ENCODE measurements at regions not wholly inside any gene's neighbourhood (a gene's known extent, or its start where the extent isn't known, plus 50 kb on each side); places are given as distances from the start of the nearest gene placed in this dataset.
A peak's percentile ranks its signal among the peaks of the same experiment; 100 is the strongest.

GRCh38 chr6:84350397-84350796 lies 123.0 kb upstream of the CEP162 start:
- no peaks in the 10 kb centered on the region for H3K36me3 ChIP-seq (ENCODE audit: control insufficient read depth in 2 of 4, insufficient read depth in 4 of 4, low read length in 3 of 4)
- no peaks in the 10 kb centered on the region for H3K23me2 ChIP-seq (ENCODE audit: low read depth, low read length)
- H4K91ac ChIP-seq (replicated peaks; ENCODE audit: insufficient read length, low read length), result no peak overlapping the region
- H3K79me2 ChIP-seq (ENCODE audit: control insufficient read depth in 1 of 2, insufficient read depth in 2 of 2, low read length in 2 of 2), result no peaks in the 10 kb centered on the region
- CTCF ChIA-PET (ENCODE audit: partially characterized antibody), result interaction anchor here (2.1 kb wide), 1 partner anchor 66 kb away, joined by 6 read pairs; no protein-coding TSS in a partner anchor
- DNase-seq (ENCODE audit: low read depth in 1 of 2, low spot score in 2 of 2) (no peak), FAIRE-seq (no peak)
- no peak overlapping the region for H3K4ac ChIP-seq (replicated peaks; ENCODE audit: insufficient read length, low read depth, low read length)
- no peak for TF ChIP-seq GABPA (IDR thresholded peaks at IDR 0.05; ENCODE audit: borderline replicate concordance, insufficient read depth, low read length)
- no peak for TF ChIP-seq ASH2L (IDR thresholded peaks at IDR 0.05; ENCODE audit: low read length)
- no peak for TF ChIP-seq BACH1 (IDR thresholded peaks at IDR 0.05; ENCODE audit: low read length)
- no peak for TF ChIP-seq MAFK (IDR thresholded peaks at IDR 0.05; ENCODE audit: low read depth, low read length)
- no peak for TF ChIP-seq RAD21 (IDR thresholded peaks at IDR 0.05 in 1 of 2, conservative IDR thresholded peaks at IDR 0.05 in 1 of 2; ENCODE audit: low read depth in 2 of 2, low read length in 2 of 2)
- no peak for TF ChIP-seq EP300 (IDR thresholded peaks at IDR 0.05; ENCODE audit: borderline replicate concordance in 1 of 2, low read depth in 2 of 2, low read length in 2 of 2)
- no peak for TF ChIP-seq KDM4A (IDR thresholded peaks at IDR 0.05; ENCODE audit: low read depth, low read length, severe bottlenecking)
- TF ChIP-seq SAP30 (IDR thresholded peaks at IDR 0.05; ENCODE audit: insufficient read depth, insufficient replicate concordance, low read length), result no peak
- no peak for TF ChIP-seq CBX8 (IDR thresholded peaks at IDR 0.05; ENCODE audit: borderline replicate concordance, low read depth, low read length)
- no peak for TF ChIP-seq RBBP5 (IDR thresholded peaks at IDR 0.05; ENCODE audit: borderline replicate concordance, low read depth, low read length)
- no peak for TF ChIP-seq NRF1 (IDR thresholded peaks at IDR 0.05; ENCODE audit: low read depth, low read length)
- no peak overlapping the region for H3K9ac ChIP-seq (replicated peaks in 1 of 4; ENCODE audit: extremely low read depth in 1 of 4, low read depth in 3 of 4, low read length in 3 of 4)
- no peak overlapping the region for H2BK5ac ChIP-seq (ENCODE audit: low read depth, low read length)
- H2BK12ac ChIP-seq (ENCODE audit: low read depth, low read length), result no peak overlapping the region
- H3K27me3 ChIP-seq (replicated peaks in 1 of 4; ENCODE audit: control insufficient read depth in 3 of 4, extremely low read depth in 1 of 4, insufficient read depth in 3 of 4, low read length in 3 of 4), result no peaks in the 10 kb centered on the region
- 0 out of 2 replicates have a peak overlapping the region, but pooled peaks have one; percentile 26 for H2AFZ ChIP-seq (ENCODE audit: low read length)
- H4K20me1 ChIP-seq (replicated peaks in 1 of 2; ENCODE audit: control insufficient read depth in 1 of 2, insufficient read depth in 2 of 2, low read length in 2 of 2), result no peaks in the 10 kb centered on the region
- no peak overlapping the region for H2AK5ac ChIP-seq (ENCODE audit: low read depth, low read length)
- H3K14ac ChIP-seq (ENCODE audit: insufficient read length), result no peak overlapping the region
- no peaks in the 10 kb centered on the region for H3K4me1 ChIP-seq (replicated peaks in 1 of 4; ENCODE audit: control insufficient read depth in 3 of 4, insufficient read depth in 4 of 4, low read length in 3 of 4)
- H3K9me3 ChIP-seq (ENCODE audit: insufficient read depth in 2 of 2, low read depth in 1 of 2, low read length in 1 of 2), result no peaks in the 10 kb centered on the region
- no peak overlapping the region for H3K18ac ChIP-seq (ENCODE audit: extremely low read depth, low read length)
- POLR2A ChIA-PET (ENCODE audit: partially characterized antibody), result no interaction called here
- H2BK15ac ChIP-seq (ENCODE audit: low read length), result no peak overlapping the region
- no peaks in the 10 kb centered on the region for H3K79me1 ChIP-seq (ENCODE audit: low read depth, low read length)
- H2BK20ac ChIP-seq (ENCODE audit: low read length), result no peak overlapping the region
- no peak overlapping the region for H3K4me3 ChIP-seq (ENCODE audit: extremely low read depth in 1 of 4, insufficient read depth in 2 of 4, low read depth in 3 of 4, low read length in 4 of 4)
- H4K8ac ChIP-seq (ENCODE audit: extremely low read depth, insufficient read depth, low read length), result no peak overlapping the region
- H2BK120ac ChIP-seq (replicated peaks; ENCODE audit: low read depth, low read length), result no peak overlapping the region
- no peak overlapping the region for H3K56ac ChIP-seq (replicated peaks; ENCODE audit: insufficient read length, low read depth, low read length)
- no peak overlapping the region for H3K27ac ChIP-seq (ENCODE audit: low read depth, low read length)
- no peak overlapping the region for H4K5ac ChIP-seq (ENCODE audit: insufficient read length, low read depth, low read length)
- H3K4me2 ChIP-seq (ENCODE audit: insufficient read depth in 1 of 2, low read depth in 2 of 2, low read length in 2 of 2), result no peak overlapping the region
- H3K23ac ChIP-seq (ENCODE audit: insufficient read length), result no peak overlapping the region

Measured in H1 (cell line).